T follicular helper cell (primary cell): ENCODE measurements at regions not wholly inside any gene's neighbourhood (a gene's known extent, or its start where the extent isn't known, plus 50 kb on each side); places are given as distances from the start of the nearest gene placed in this dataset.

Source experiments
- DNase-seq: peaks from one replicate; pipeline ENCODE4 v3.0.0-alpha.2; 2020; ENCODE audit warnings: low read depth

- DNase-seq, result no peak
These were observed 50.6 kb upstream of the SLC45A1 start for GRCh38 chr1:8267307-8267706.

- no peak for DNase-seq
These were observed 51.3 kb upstream of the SLC45A1 start for GRCh38 chr1:8266436-8267165.

- DNase-seq, result no peak
These were observed 54.1 kb upstream of the SLC45A1 start for GRCh38 chr1:8263791-8264190.

DNA sequence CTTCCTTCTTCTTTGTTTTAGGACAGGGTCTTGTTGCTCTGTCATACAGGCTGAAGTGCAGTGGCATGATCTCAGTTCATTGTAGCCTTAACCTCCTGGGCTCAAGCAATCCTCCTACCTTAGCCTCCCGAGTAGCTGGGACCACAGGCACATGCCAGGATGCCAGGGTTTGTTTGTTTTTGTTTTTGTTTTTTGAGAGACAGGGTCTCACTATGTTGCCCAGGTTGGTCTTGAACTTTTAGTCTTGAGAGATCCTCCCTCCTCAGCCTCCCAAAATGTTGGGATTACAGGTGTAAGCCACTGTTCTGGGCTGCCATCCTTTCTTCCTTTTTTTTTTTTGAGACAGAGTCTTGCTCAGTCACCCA lies 56.5 kb upstream of the SLC45A1 start:
- DNase-seq, result no peak

DNA sequence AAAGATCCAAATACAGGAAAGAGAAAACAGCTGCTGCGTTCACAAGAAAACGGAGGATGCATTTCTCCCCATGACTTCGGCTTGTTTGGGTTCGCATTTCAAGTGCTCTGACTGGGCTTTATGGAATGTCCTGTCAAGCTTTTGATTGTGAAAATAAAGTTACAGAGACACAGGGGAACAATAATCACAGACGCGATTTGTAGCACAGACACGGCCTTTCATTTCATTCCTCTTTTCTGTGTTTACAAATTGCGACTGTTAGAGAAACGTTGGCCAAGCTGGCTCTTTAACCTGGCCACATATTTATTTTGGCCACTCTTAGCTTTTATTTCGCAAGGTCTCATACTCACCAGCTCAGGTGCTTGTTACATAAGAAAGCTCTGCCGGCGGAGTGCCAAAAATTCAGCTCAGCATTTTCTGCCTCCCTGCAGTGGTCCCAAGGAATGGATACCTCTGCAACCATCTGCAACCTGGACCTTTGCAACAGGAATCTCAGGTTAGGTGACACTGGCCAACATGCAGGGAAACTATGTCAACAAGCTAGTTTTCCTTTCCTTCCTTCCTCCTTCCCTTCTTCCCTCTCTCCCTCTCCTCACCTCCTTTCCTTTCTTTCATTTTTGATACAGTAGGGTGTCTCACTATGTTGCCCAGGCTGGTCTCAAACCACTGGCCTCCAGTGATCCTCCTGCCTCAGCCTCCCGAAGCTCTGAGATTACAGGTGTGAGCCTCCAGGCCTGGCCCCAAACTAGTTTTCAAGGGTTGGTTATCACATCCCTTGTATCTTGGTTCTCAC lies 58.2 kb upstream of the SLC45A1 start:
- DNase-seq, result no peak

GRCh38 chr1:8257621-8258020 lies 60.3 kb upstream of the SLC45A1 start:
- no peak for DNase-seq

DNA sequence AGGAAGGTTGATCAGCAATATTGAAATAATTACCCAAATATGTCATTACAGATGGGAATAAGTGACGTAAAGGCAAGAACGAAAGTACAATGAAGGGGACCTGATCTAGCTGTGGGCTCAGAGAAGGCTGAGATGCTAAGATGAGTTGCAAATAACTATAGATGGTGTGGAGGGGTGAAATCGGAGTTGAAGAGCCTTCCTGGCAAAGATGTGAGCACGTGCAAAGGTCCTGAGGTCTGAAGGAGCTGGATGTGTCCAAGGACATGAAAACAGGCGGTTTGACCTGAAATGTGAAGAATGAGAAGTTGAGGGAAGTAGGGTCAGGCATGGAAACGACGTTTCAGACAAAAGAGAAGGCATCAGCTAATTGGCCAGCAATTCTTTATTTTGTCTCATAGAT lies 61.6 kb upstream of the SLC45A1 start:
- DNase-seq, result no peak

GRCh38 chr1:8255712-8256111 lies 62.2 kb upstream of the SLC45A1 start:
- DNase-seq, result no peak

- no peak for DNase-seq
These were observed 65.5 kb upstream of the SLC45A1 start for GRCh38 chr1:8252266-8252951.

- DNase-seq, result no peak
These were observed 66.3 kb upstream of the SLC45A1 start for GRCh38 chr1:8251635-8252034.

GRCh38 chr1:8249838-8250237 lies 68.1 kb upstream of the SLC45A1 start:
- DNase-seq, result no peak

GRCh38 chr1:8247811-8248436 lies 70.0 kb upstream of the SLC45A1 start:
- no peak for DNase-seq

GRCh38 chr1:8244304-8244703 lies 73.6 kb upstream of the SLC45A1 start:
- DNase-seq, result no peak

- DNase-seq, result no peak
These were observed 75.4 kb upstream of the SLC45A1 start for GRCh38 chr1:8242498-8242897.

- no peak for DNase-seq
These were observed 76.4 kb upstream of the SLC45A1 start for GRCh38 chr1:8241417-8242014.

DNA sequence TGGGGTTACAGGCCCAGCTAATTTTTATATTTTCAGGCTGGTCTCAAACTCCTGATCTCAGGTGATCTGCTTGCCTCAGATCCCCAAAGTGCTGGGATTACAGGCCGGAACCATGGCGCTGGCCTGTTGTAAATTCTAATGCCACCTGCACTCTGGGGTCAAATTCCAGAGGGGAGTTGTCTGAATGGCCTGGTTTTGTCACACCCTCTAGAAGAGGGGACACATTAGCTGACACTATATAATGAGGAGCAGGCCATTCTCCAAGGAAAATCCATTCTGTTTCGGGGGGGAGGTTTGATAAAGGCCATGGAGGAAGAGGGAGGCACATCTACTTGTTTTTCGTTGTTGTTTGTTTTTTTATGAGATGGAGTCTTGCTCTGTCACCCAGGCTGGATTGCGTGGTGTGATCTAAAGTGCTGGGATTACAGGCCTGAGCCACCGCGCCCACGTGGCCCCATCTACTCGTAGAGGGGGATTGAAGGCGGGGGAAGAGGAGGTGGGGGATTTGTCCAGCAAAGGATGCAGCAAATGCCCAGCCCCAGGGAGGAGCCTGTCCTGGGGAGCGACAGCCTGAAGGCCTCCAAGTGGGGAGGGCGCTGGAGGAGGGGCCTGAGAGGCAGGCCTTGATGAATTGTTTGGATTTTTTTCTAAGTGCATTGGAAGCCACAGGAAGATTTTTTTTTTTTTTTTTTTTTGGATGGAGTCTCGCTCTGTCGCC lies 78.4 kb upstream of the SLC45A1 start:
- DNase-seq, result no peak

DNA sequence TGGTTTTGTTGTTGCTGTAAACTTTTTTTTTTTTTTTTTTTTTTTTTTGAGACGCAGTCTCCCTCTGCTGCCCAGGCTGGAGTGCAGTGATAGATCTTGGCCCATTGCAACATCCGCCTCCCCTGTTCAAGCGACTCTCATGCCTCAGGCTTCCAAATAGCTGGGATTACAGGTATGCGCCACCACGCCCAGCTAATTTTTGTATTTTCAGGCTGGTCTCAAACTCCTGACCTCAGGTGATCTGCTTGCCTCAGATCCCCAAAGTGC lies 78.9 kb upstream of the SLC45A1 start:
- no peak for DNase-seq

GRCh38 chr1:8238141-8239038 lies 79.5 kb upstream of the SLC45A1 start:
- no peak for DNase-seq

DNA sequence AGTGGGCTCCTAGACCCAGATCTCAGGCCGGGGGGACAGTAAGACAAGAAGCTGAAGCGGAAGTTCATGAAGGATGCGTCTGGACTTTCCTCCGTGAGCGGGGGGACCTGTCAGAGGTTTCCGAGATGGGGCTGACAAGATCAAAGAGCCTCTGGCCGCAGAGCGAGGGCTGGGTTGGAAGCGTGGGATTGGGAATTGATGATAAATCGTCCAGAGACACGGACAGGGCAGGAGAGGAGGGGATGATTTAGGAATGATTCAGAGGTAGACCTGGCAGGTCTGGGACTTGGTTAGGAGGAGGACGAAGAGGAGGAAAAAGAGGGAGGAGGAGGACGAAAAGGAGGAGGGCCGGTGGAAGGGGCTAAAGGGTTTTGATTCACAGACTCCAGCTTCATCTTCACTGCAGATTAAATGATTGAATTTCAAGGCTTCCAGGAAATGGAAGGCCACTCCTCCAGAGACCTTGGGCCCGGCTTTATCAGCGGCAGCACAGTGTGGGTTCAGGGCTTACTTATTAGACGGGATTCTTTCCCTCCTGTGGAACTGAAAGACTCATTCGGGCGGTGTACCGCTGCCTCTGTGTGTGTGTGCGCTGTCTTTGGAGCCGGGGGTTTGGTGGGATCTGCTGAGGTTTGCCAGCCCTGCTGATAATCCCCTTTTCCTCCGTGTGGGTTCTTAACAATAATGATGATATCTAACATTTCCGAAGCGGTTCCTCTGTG lies 85.7 kb upstream of the SLC45A1 start:
- DNase-seq, result no peak

GRCh38 chr1:8230292-8230621 lies 87.7 kb upstream of the SLC45A1 start:
- DNase-seq, result no peak
